Esophagus (tissue), 2 donors: ENCODE measurements at regions not wholly inside any gene's neighbourhood (a gene's known extent, or its start where the extent isn't known, plus 50 kb on each side); places are given as distances from the start of the nearest gene placed in this dataset.
"Not testable (repeated sequence)": the region's sequence is repeated elsewhere in the genome, so short reads cannot be mapped to it uniquely, and the experiment has no call there.

Experiments
- H3K27ac ChIP-seq, 2 donors: one replicate each; pipeline ENCODE4 v1.5.1; 2013; ENCODE audit warnings: low read depth in 2 of 2, mild to moderate bottlenecking in 2 of 2, inconsistent platforms in 1 of 2, low read length in 1 of 2, moderate library complexity in 1 of 2
- H3K27me3 ChIP-seq, 2 donors: one replicate each; pipeline ENCODE4 v1.6.1; 2013; ENCODE audit warnings: low read length in 2 of 2, control low read depth in 1 of 2, mild to moderate bottlenecking in 1 of 2; ENCODE audit not compliant: insufficient read depth in 2 of 2, control insufficient read depth in 1 of 2
- H3K36me3 ChIP-seq, 2 donors: one replicate each; pipeline ENCODE4 v1.6.1; 2013; ENCODE audit warnings: low read length in 1 of 2; ENCODE audit not compliant: control insufficient read depth in 2 of 2, insufficient read depth in 2 of 2
- H3K4me1 ChIP-seq, 2 donors: one replicate each; pipeline ENCODE4 v1.6.1; 2013; ENCODE audit warnings: low read length in 1 of 2; ENCODE audit not compliant: control insufficient read depth in 2 of 2, insufficient read depth in 2 of 2
- H3K4me3 ChIP-seq, 2 donors: one replicate each; pipeline ENCODE4 v1.5.1; 2013; ENCODE audit warnings: low read length in 2 of 2, mild to moderate bottlenecking in 2 of 2, low read depth in 1 of 2, moderate library complexity in 1 of 2
- H3K9me3 ChIP-seq, 2 donors: one replicate each; pipeline ENCODE4 v1.6.1; 2013; ENCODE audit warnings: mild to moderate bottlenecking in 2 of 2, low read depth in 1 of 2, low read length in 1 of 2, moderate library complexity in 1 of 2; ENCODE audit not compliant: control insufficient read depth in 2 of 2, insufficient read depth in 1 of 2
- WGBS, 2 donors: extraction: QIAGEN DNeasy Blood & Tissue Kit; methylation state at CpG; one replicate each; pipeline ENCODE4 v1.1.7; 2013; 5-methylcytosine and 5-hydroxymethylcytosine counted together
- donor health status: healthy with polysubstance abuse.
- donor health status: Bipolar disorder and iron deficiency.

- not testable (repeated sequence) for H3K27ac ChIP-seq, H3K4me1 ChIP-seq, H3K27me3 ChIP-seq, H3K4me3 ChIP-seq, H3K36me3 ChIP-seq, H3K9me3 ChIP-seq
- WGBS, 2 donors, result 81 to 90% methylated on average over 16 to 19 of the region's 19 CpGs
These were observed 91.0 kb upstream of the SATB1 start for GRCh38 chr3:18516170-18516569.

GRCh38 chr3:18513091-18513490, 88.0 kb upstream of the SATB1 start:
- Histone ChIP-seq H3K9me3 (no peaks in the 10 kb centered on the region), H3K36me3 (no peaks in the 10 kb centered on the region), H3K4me1 (no peaks in the 10 kb centered on the region), H3K27ac (no peak overlapping the region), H3K4me3 (no peak overlapping the region), H3K27me3 (no peaks in the 10 kb centered on the region)
- whole genome bisulfite sequencing, 2 donors, result 78 to 80% methylated on average over 3 of the region's 3 CpGs

GRCh38 chr3:18512007-18512406, 86.9 kb upstream of the SATB1 start:
- Histone ChIP-seq H3K27me3 (no peaks in the 10 kb centered on the region), H3K4me1 (no peaks in the 10 kb centered on the region), H3K9me3 (no peaks in the 10 kb centered on the region), H3K4me3 (no peak overlapping the region), H3K27ac (no peak overlapping the region), H3K36me3 (no peaks in the 10 kb centered on the region)
- 92 to 96% methylated on average over 1 of the region's 1 CpG for WGBS, 2 donors

- Histone ChIP-seq H3K36me3 (no peaks in the 10 kb centered on the region), H3K27ac (no peak overlapping the region), H3K27me3 (no peaks in the 10 kb centered on the region), H3K9me3 (no peaks in the 10 kb centered on the region), H3K4me3 (no peak overlapping the region), H3K4me1 (no peaks in the 10 kb centered on the region)
- WGBS, 2 donors, result 77 to 79% methylated on average over 3 of the region's 3 CpGs
These were observed 85.8 kb upstream of the SATB1 start for GRCh38 chr3:18510947-18511346.

- Histone ChIP-seq H3K4me1 (no peaks in the 10 kb centered on the region), H3K4me3 (no peak overlapping the region), H3K36me3 (no peaks in the 10 kb centered on the region), H3K27ac (no peak overlapping the region), H3K27me3 (no peaks in the 10 kb centered on the region), H3K9me3 (no peaks in the 10 kb centered on the region)
- WGBS, 2 donors, result 76 to 92% methylated on average over 2 of the region's 2 CpGs
These were observed 82.2 kb upstream of the SATB1 start for GRCh38 chr3:18507333-18507732.

GRCh38 chr3:18505056-18505455, 79.9 kb upstream of the SATB1 start:
- Histone ChIP-seq H3K4me1 (no peaks in the 10 kb centered on the region), H3K36me3 (no peaks in the 10 kb centered on the region), H3K27me3 (no peaks in the 10 kb centered on the region), H3K9me3 (no peaks in the 10 kb centered on the region), H3K4me3 (no peak overlapping the region), H3K27ac (no peak overlapping the region)

- WGBS, 2 donors, result 81 to 90% methylated on average over 1 of the region's 1 CpG
These were observed 76.7 kb upstream of the SATB1 start for GRCh38 chr3:18501679-18502343.

GRCh38 chr3:18500322-18500721, 75.2 kb upstream of the SATB1 start:
- Histone ChIP-seq H3K36me3 (no peaks in the 10 kb centered on the region), H3K4me3 (no peak overlapping the region), H3K27ac (no peak overlapping the region), H3K27me3 (no peaks in the 10 kb centered on the region), H3K4me1 (no peaks in the 10 kb centered on the region), H3K9me3 (no peaks in the 10 kb centered on the region)
- WGBS, 2 donors, result 50 to 65% methylated on average over 2 of the region's 2 CpGs

More at GRCh38 chr3:18501679-18502343, 76.7 kb upstream of the SATB1 start:
- Histone ChIP-seq H3K27me3 (no peaks in the 10 kb centered on the region), H3K27ac (no peak overlapping the region), H3K36me3 (no peaks in the 10 kb centered on the region), H3K4me3 (no peak overlapping the region), H3K4me1 (no peaks in the 10 kb centered on the region), H3K9me3 (no peaks in the 10 kb centered on the region)

- no peaks in the 10 kb centered on the region for H3K36me3 ChIP-seq
- H3K4me1 ChIP-seq, result no peaks in the 10 kb centered on the region
- 57 to 68% methylated on average over 3 of the region's 3 CpGs for WGBS, 2 donors
- H3K9me3 ChIP-seq, result no peaks in the 10 kb centered on the region
- H3K27ac ChIP-seq, result no peak overlapping the region
- H3K4me3 ChIP-seq, result no peak overlapping the region
- no peaks in the 10 kb centered on the region for H3K27me3 ChIP-seq
These were observed 74.2 kb upstream of the SATB1 start for GRCh38 chr3:18499301-18499700.

GRCh38 chr3:18494251-18494650, 69.1 kb upstream of the SATB1 start:
- 71 to 86% methylated on average over 1 of the region's 1 CpG for whole genome bisulfite sequencing, 2 donors
- Histone ChIP-seq H3K9me3 (no peaks in the 10 kb centered on the region), H3K36me3 (no peaks in the 10 kb centered on the region), H3K27me3 (no peaks in the 10 kb centered on the region), H3K4me3 (no peak overlapping the region), H3K4me1 (no peaks in the 10 kb centered on the region), H3K27ac (no peak overlapping the region)
